ENCODE measurements at regions not wholly inside any gene's neighbourhood (a gene's known extent, or its start where the extent isn't known, plus 50 kb on each side); places are given as distances from the start of the nearest gene placed in this dataset.

DNA sequence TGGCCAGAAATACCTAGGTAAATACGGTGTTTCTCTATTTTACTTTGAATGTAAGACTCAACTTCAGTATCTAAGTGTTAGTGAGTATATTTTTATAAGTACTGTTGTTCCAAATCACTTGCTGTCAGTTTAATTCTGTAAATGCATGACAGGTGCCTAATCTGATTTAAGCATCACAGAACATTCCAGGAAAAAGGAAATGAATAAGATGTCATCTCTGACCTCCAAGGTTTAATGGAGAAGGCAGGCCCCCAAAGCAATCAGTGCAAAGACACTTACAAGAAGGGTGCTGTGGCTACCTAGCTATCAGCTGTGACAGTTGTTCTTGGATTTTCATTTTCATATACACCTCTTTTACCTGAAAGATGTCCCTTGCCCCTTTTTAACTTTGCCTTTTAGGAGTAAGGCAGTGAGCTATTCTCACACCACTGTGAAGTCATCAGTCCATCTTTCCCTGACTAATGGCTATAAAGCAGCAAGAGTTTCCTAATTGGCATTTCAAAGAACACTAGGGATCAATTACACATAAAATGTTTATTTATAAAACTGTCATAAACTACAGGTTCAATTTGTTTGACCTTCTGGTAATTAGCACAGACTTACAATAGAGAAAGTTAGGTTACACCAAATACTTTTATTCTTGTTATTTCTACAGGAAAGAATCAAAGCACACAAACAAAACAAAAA is 427.6 kb downstream of the SPRY2 start:
- H3K36me3 Mint-ChIP-seq (ENCODE audit: low read depth), result no peaks in the 10 kb centered on the region
- H3K27ac Mint-ChIP-seq, result no peak overlapping the region
- H3K27me3 Mint-ChIP-seq (ENCODE audit: low read depth), result peaks cover 4% of the 10 kb centered on the region
- TF ChIP-seq, protein P1, sequence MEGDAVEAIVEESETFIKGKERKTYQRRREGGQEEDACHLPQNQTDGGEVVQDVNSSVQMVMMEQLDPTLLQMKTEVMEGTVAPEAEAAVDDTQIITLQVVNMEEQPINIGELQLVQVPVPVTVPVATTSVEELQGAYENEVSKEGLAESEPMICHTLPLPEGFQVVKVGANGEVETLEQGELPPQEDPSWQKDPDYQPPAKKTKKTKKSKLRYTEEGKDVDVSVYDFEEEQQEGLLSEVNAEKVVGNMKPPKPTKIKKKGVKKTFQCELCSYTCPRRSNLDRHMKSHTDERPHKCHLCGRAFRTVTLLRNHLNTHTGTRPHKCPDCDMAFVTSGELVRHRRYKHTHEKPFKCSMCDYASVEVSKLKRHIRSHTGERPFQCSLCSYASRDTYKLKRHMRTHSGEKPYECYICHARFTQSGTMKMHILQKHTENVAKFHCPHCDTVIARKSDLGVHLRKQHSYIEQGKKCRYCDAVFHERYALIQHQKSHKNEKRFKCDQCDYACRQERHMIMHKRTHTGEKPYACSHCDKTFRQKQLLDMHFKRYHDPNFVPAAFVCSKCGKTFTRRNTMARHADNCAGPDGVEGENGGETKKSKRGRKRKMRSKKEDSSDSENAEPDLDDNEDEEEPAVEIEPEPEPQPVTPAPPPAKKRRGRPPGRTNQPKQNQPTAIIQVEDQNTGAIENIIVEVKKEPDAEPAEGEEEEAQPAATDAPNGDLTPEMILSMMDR (IDR thresholded peaks at IDR 0.05; ENCODE audit: unreplicated experiment in 3 of 3), result no peak
- H3K9me3 Mint-ChIP-seq, result no peaks in the 10 kb centered on the region
- H3K4me1 Mint-ChIP-seq, result peaks cover 61% of the 10 kb centered on the region
- H3K4me3 Mint-ChIP-seq, result no peak overlapping the region

DNA sequence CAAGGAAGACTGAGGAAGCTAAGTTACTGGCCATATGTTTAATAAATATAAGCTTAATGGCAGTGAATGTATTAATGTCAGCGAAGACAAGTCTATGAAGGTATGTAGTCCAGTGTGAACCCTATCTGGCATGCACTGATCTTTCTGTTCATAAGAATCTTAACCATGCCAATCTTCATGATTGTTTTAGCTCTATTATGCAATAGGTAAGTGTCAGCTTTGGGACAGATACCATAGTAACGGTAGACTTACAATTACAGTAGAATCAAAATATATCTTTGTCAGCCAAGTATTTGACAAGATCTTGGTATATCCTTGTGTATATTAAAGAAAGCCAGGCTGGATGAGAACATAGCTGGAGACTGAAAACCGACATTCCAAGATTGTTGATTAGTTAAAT is 428.5 kb downstream of the SPRY2 start:
- H3K36me3 Mint-ChIP-seq (ENCODE audit: low read depth), result no peaks in the 10 kb centered on the region
- H3K9me3 Mint-ChIP-seq, result no peaks in the 10 kb centered on the region
- no peak overlapping the region for H3K4me3 Mint-ChIP-seq
- peaks cover 4% of the 10 kb centered on the region for H3K27me3 Mint-ChIP-seq (ENCODE audit: low read depth)
- TF ChIP-seq, protein P1 (IDR thresholded peaks at IDR 0.05; ENCODE audit: unreplicated experiment in 3 of 3), result no peak
- H3K27ac Mint-ChIP-seq, result no peak overlapping the region
- H3K4me1 Mint-ChIP-seq, result peaks cover 59% of the 10 kb centered on the region

DNA sequence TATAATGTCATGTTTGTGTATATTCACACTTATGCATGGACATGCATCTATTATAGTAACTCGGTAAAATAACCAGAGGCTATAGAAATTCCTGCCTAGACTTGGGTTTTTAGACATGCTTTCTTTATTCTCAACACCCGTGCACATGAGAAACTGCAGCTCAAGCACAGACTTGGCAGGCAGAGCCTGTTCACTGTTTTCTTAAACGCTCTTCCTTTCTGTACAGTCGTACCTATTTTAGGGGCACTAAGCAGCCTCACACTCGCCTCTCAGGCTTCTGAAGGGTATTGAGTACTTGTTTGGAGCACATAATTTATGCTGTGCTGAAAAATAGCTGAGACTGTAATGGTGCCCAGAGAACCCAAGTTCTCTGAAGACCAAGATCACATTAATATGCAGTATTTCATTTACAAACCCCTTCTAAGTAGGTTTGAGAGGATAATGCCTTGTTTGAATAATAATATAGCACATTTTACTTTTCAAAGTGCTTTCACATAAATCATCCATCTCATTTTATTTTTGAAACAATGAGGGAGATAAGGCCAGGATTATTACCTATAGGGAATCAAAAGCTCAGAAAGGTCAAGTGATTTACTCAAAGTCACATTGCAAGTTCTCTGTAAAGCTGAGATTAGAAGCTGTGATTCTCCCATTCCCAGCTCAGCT is 429.9 kb downstream of the SPRY2 start:
- no peaks in the 10 kb centered on the region for H3K9me3 Mint-ChIP-seq
- no peaks in the 10 kb centered on the region for H3K36me3 Mint-ChIP-seq (ENCODE audit: low read depth)
- H3K4me1 Mint-ChIP-seq, result peaks cover 59% of the 10 kb centered on the region
- H3K27ac Mint-ChIP-seq, result peak overlapping the region in 2 of 3 experiments; percentile 20 to 51
- no peak overlapping the region for H3K4me3 Mint-ChIP-seq
- no peaks in the 10 kb centered on the region for H3K27me3 Mint-ChIP-seq (ENCODE audit: low read depth)
- TF ChIP-seq, protein P1 (IDR thresholded peaks at IDR 0.05; ENCODE audit: unreplicated experiment in 3 of 3), result no peak

DNA sequence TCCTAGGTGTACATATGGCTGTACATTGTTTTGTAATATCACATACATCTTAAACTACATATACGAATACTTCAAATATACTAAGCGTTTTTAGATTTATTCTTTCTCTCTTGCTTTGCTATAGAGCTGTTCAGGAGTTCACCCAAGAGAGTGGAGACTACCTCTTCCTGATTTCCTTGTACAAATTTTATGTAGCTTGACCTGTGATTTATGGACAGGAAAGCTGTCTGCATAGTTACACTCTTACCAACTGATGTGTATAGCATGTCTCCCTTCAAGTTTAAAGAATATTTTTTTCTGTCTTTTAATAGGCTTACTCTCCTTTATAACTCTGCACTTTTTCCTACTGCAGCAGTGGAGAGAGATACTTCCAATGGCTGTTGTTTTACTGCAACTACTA is 428.7 kb downstream of the NDFIP2 start:
- H3K36me3 Mint-ChIP-seq (ENCODE audit: low read depth), result no peaks in the 10 kb centered on the region
- TF ChIP-seq, protein P1 (IDR thresholded peaks at IDR 0.05; ENCODE audit: unreplicated experiment in 3 of 3), result no peak
- peak overlapping the region; percentile 27 to 42 (median 31) for H3K27ac Mint-ChIP-seq
- H3K9me3 Mint-ChIP-seq, result no peaks in the 10 kb centered on the region
- no peak overlapping the region for H3K4me3 Mint-ChIP-seq
- peaks cover 54% of the 10 kb centered on the region for H3K4me1 Mint-ChIP-seq
- H3K27me3 Mint-ChIP-seq (ENCODE audit: low read depth), result no peaks in the 10 kb centered on the region

DNA sequence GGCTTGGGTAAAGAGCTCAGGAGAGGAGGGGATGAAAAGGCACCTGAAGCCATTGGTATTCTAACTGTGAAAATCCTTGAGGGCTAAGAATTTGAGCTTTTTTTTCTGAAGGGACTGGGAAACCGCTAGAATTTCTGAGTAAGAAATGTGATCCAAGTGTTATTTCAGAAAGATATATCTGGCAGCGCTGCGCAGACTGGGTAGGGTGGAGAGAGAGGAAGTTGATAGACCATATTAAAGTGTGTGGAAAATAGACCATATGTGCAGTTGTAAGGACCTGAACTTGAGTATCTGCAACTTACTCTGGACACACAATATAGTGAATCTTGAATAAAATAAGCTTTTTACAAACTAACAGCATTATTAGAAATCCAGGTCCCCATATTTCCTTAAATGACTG is 427.4 kb downstream of the NDFIP2 start:
- TF ChIP-seq, protein P1 (IDR thresholded peaks at IDR 0.05; ENCODE audit: unreplicated experiment in 3 of 3), result no peak

DNA sequence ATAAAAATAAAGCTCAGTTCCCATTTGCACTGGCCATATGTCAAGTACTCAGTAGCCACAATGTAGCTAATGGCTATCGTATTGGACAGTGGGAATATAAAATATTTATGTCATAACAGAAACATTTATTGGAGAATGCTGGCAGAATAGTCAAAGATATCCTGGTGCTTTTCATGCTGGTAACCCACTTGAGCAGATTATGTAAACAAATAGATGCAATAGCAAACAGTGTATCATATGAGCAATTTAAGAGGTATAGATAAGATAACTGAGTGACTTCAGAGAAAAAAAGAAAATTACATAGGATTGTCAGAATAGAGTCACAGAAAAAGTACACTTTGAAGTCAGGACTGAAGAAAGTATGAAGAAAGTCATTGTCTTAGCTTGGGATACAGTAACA is 426.6 kb downstream of the NDFIP2 start:
- H3K27me3 Mint-ChIP-seq (ENCODE audit: low read depth), result no peaks in the 10 kb centered on the region
- TF ChIP-seq, protein P1 (IDR thresholded peaks at IDR 0.05; ENCODE audit: unreplicated experiment in 3 of 3), result no peak
- no peak overlapping the region for H3K27ac Mint-ChIP-seq
- no peaks in the 10 kb centered on the region for H3K36me3 Mint-ChIP-seq (ENCODE audit: low read depth)
- H3K4me3 Mint-ChIP-seq, result no peak overlapping the region
- peaks cover 34% of the 10 kb centered on the region for H3K4me1 Mint-ChIP-seq
- H3K9me3 Mint-ChIP-seq, result no peaks in the 10 kb centered on the region

More for the DNA sequence above, 427.4 kb downstream of the NDFIP2 start:
- H3K27ac Mint-ChIP-seq, result no peak overlapping the region
- H3K9me3 Mint-ChIP-seq, result no peaks in the 10 kb centered on the region
- no peak overlapping the region for H3K4me3 Mint-ChIP-seq
- H3K36me3 Mint-ChIP-seq (ENCODE audit: low read depth), result no peaks in the 10 kb centered on the region
- peaks cover 43% of the 10 kb centered on the region for H3K4me1 Mint-ChIP-seq
- no peaks in the 10 kb centered on the region for H3K27me3 Mint-ChIP-seq (ENCODE audit: low read depth)

Measured in nephron (organoid).